ENCODE measurements at regions not wholly inside any gene's neighbourhood (a gene's known extent, or its start where the extent isn't known, plus 50 kb on each side); places are given as distances from the start of the nearest gene placed in this dataset.

DNA sequence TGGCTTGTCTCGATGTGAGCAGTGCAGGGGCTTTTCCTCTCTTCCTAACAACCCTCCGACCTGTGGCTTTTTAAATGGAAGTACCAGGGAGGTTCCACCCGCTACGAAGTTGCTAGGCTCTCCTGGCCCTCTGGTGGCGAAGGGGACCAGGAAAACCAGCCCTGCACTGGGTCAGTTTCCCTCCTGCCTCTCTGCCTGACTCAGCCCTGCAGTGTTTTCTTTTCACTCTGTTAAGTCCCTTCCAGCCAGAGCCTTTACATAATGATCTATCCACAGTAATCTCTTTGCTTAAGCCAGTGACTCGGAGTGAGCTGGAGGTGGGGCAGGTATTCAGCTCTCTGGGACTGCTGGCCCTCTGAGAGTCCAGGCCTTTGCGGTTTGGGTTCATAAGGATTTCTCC, 331.3 kb upstream of the EEF2KMT start:
- TF ChIP-seq, protein P1, sequence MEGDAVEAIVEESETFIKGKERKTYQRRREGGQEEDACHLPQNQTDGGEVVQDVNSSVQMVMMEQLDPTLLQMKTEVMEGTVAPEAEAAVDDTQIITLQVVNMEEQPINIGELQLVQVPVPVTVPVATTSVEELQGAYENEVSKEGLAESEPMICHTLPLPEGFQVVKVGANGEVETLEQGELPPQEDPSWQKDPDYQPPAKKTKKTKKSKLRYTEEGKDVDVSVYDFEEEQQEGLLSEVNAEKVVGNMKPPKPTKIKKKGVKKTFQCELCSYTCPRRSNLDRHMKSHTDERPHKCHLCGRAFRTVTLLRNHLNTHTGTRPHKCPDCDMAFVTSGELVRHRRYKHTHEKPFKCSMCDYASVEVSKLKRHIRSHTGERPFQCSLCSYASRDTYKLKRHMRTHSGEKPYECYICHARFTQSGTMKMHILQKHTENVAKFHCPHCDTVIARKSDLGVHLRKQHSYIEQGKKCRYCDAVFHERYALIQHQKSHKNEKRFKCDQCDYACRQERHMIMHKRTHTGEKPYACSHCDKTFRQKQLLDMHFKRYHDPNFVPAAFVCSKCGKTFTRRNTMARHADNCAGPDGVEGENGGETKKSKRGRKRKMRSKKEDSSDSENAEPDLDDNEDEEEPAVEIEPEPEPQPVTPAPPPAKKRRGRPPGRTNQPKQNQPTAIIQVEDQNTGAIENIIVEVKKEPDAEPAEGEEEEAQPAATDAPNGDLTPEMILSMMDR (IDR thresholded peaks at IDR 0.05): no peak
- TF ChIP-seq POLR2A (IDR thresholded peaks at IDR 0.05) (no peak), POLR2AphosphoS5 (IDR thresholded peaks at IDR 0.05) (no peak), EP300 (IDR thresholded peaks at IDR 0.05) (no peak)
